ENCODE measurements at regions not wholly inside any gene's neighbourhood (a gene's known extent, or its start where the extent isn't known, plus 50 kb on each side); places are given as distances from the start of the nearest gene placed in this dataset.
A peak's percentile ranks its signal among the peaks of the same experiment; 100 is the strongest.

GRCh38 chr9:129396365-129396708, 218.3 kb upstream of the IER5L start:
- no peak for DNase-seq

- DNase-seq, result no peak
Observed at GRCh38 chr9:129395633-129396364, 217.7 kb upstream of the IER5L start.

- DNase-seq, result no peak
Observed at GRCh38 chr9:129394886-129395279, 216.8 kb upstream of the IER5L start.

GRCh38 chr9:129394061-129394885, 216.2 kb upstream of the IER5L start:
- no peak for DNase-seq

- no peak for DNase-seq
Observed at GRCh38 chr9:129393064-129393463, 215.0 kb upstream of the IER5L start.

GRCh38 chr9:129392093-129392541, 214.1 kb upstream of the IER5L start:
- no peak for DNase-seq

- no peak for DNase-seq
Observed at GRCh38 chr9:129391221-129391661, 213.2 kb upstream of the IER5L start.

GRCh38 chr9:129390541-129390940, 212.5 kb upstream of the IER5L start:
- no peak for DNase-seq

- no peak for DNase-seq
Observed at GRCh38 chr9:129387822-129388221, 209.8 kb upstream of the IER5L start.

- DNase-seq, result no peak
Observed at GRCh38 chr9:129386812-129387177, 208.7 kb upstream of the IER5L start.

- DNase-seq, result no peak
Observed at GRCh38 chr9:129385211-129385934, 207.3 kb upstream of the IER5L start.

GRCh38 chr9:129384491-129385210, 206.6 kb upstream of the IER5L start:
- no peak for DNase-seq

- DNase-seq, result peak; percentile 68
Observed at GRCh38 chr9:129383561-129384490, 205.8 kb upstream of the IER5L start.

- no peak for DNase-seq
Observed at GRCh38 chr9:129383019-129383560, 205.0 kb upstream of the IER5L start.

- no peak for DNase-seq
Observed at GRCh38 chr9:129382281-129383018, 204.4 kb upstream of the IER5L start.

GRCh38 chr9:129381481-129381957, 203.5 kb upstream of the IER5L start:
- no peak for DNase-seq

GRCh38 chr9:129380961-129381401, 202.9 kb upstream of the IER5L start:
- DNase-seq, result no peak

GRCh38 chr9:129379886-129380285, 201.8 kb upstream of the IER5L start:
- no peak for DNase-seq

- no peak for DNase-seq
Observed at GRCh38 chr9:129379181-129379836, 201.2 kb upstream of the IER5L start.
